Stimulated activated CD8-positive, alpha-beta memory T cell treated with anti-CD3 and anti-CD28 coated beads, Interleukin-4, amount 100 ng/mL, for 1 hour (primary cell): ENCODE measurements at regions not wholly inside any gene's neighbourhood (a gene's known extent, or its start where the extent isn't known, plus 50 kb on each side); places are given as distances from the start of the nearest gene placed in this dataset.

Source experiments
- DNase-seq, 2 donors: peaks; one replicate each; pipeline ENCODE4 v3.0.0-alpha.2; 2020; ENCODE audit warnings: low read depth in 2 of 2, low spot score in 1 of 2

DNA sequence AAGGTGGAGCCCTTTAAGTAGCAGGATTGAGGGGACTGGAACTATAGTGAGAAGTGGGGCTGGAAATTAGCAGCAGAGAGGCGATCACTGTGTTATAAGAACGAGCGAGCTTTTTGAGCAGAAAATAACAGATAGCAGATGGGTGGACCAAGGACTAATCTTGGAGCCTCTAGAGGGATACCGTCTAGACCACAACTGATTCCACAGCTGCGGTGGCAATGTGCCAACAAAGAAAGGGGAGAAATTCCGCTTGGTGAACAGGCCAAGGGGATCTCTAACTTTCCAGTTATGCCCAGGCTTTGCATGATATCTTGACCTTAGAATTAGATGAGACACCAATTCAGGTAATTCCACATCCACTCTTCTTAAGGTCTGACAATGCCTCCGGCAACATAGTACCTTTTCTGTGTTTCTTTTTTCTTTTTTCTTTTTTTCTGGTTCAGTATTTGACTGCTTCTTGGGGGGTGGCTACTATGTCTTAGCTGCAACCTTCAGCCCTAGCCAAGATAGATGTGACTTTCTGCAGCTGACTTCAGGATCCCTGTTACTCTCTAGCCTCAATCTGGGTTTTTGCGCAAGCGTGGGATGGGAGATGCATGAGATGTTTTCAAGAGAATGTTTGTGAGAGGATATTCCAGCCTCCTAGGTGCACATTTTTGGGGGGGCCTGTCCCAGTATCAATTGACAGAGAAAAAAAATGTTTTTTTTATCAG is 143.4 kb upstream of the CPSF6 start:
- DNase-seq, result no peak

DNA sequence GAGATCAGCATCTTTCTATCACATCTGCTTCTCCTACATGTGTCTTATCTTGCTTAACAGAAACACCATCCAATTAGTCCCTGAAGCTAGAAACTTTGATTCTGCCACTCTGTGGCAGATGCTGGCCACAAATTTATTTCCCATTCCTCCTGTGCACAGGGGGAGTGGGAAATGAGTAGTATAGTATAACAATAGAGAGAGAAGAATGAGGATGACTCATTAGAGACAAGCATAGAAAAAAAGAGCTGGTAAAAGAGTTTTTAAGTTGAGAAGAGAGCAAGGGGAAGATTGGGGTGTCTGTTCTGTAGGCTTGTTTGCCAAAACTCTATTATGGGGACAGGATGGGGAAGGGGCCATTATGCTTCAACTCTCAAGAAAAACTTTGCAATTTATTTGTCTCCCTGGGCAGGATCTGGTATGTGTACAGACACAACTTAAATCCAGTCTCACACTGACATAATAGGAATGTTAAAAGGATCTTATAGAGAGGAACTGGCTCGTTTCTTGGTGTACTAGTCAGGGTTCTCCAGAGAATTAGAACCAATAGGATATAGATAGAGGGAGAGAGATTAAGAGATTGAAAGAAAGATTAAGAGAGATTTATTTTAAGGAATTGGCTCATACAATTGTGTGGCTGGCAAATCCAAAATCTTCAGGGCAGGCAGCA is 142.6 kb upstream of the CPSF6 start:
- no peak for DNase-seq

- no peak for DNase-seq
These were observed 141.6 kb upstream of the CPSF6 start for GRCh38 chr12:69097619-69098368.

GRCh38 chr12:69099201-69099837 is 140.1 kb upstream of the CPSF6 start:
- no peak for DNase-seq

DNA sequence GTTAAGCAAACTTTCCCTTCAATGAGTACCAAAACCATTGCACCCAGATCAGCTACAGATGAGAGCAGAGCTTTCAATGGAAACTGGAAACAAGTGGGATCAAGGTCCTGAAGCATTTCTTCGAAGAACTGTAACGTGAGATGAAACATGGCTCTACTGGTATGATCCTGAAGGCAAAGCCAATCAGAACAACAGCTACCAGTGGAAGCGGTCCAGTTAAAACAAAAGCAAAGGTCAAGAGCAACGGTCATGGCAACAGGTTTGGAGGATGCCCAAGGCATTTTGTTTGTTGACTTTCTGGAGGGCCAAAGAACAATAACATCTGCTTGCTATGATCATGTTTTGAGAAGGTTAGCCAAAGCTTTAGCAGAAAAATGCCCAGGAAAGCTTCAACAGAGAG is 137.9 kb upstream of the CPSF6 start:
- no peak for DNase-seq

DNA sequence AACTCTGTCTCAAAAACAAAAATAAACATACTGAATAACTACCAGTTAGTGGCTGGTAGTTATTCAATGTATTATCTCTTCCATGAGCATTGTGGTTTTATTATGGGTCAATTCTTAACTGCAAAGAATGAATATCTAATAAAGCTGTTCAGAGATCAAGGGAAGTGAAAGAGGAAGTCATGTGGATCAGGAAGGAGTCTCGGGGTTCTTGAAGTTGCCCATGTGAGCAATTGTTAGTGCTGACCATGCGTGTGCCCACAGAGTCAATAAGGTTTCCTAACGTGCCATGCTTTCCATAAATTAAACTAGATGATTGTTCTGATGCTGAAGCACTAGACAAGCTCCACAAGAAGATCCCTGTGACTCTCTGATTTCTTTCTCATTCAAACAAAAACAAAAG is 136.5 kb upstream of the CPSF6 start:
- DNase-seq, result no peak

- DNase-seq, result no peak
These were observed 134.0 kb upstream of the CPSF6 start for GRCh38 chr12:69105101-69105962.

GRCh38 chr12:69106482-69107118 is 132.8 kb upstream of the CPSF6 start:
- DNase-seq, result no peak

GRCh38 chr12:69107541-69107940 is 131.8 kb upstream of the CPSF6 start:
- DNase-seq, result no peak

GRCh38 chr12:69108037-69108436 is 131.3 kb upstream of the CPSF6 start:
- no peak for DNase-seq

GRCh38 chr12:69112616-69113015 is 126.8 kb upstream of the CPSF6 start:
- DNase-seq, result no peak

DNA sequence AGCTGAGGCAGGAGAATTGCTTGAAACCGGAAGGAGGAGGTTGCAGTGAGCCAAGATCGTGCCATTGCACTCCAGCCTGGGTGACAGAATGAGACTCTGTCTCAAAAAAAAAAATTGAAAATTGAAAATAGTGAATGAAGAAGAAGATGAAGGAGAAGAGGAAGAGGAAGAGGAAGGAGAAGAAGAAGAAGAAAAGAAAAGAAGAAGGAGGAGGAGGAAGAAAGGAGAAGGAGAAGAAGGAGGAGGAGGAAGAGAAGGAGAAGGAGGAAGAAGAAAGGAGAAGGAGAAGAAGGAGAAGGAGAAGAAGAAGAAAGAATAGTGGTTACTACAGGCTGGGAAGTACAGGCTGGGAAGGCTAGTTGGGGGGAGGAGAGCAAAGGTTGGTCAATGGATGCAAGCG is 124.3 kb upstream of the CPSF6 start:
- no peak for DNase-seq

GRCh38 chr12:69115951-69116350 is 123.4 kb upstream of the CPSF6 start:
- DNase-seq, result no peak

DNA sequence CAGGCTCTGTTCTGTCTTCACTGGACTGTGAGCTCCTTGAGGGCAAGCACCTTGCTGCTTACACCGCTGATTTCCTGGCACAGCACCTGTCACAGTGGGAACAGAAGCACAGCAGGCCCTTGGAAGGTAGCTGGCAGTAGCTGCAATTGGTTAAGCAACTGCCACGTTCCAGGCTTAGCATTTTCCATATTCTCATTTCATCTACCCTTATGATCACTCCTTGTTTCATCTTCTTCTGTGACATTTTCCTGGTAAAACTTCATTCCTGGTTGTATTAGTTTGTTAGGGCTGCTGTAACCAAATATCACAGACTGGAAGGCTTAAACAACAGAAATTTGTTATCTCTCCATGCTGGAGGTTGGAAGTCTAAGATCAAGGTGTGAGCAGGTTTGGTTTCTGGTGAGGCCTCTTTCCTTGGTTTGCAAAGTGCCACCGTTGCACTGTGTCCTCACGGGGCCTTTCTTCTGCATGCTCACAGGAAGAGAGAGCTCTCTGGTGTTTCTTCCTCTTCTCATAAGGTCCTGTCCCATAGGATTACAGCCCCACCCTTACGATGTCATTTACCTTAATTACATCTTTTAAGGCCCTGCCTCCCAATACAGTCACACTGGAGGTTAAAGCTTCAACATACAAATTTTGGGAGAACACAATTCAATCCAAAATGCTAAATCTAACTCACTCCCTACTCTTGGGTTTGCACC is 121.7 kb upstream of the CPSF6 start:
- no peak for DNase-seq

DNA sequence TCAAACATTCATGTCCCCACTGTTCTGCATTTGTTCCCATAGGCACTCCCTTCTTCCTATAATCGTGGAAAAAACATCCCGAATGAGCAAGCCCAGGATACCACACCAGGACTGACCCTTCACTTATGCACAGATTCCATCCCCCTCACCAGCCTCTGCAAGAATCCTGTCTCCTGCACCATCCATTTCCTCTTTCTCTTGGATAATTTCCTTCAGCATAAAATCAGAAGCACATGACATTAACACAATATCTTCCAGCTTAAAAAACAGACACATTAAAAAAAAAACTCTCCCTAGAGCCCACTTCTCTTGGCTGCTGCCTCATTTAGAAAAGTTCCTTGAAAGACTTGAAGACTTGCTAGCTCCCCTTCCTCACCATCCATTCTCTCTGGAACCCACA is 120.9 kb upstream of the CPSF6 start:
- no peak for DNase-seq

GRCh38 chr12:69119770-69120169 is 119.6 kb upstream of the CPSF6 start:
- no peak for DNase-seq

DNA sequence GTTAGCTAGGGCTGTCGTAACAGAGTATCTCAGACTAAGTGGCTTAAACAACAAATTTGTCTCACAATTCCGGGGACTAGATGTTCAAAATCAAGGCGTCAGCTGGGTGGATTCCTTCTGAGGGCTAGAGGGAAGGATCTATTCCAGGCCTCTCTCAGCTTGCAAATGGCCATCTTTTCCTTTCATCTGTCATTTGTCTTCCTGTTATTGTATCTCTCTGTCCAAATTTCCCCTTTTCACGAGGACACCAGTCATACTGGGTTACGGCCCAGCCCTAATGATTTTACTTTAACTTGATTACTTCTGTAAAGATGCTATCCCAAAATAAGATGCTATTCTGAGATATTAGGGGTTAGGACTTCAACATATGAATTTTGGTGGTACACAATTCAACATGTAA is 119.0 kb upstream of the CPSF6 start:
- DNase-seq, result no peak

DNA sequence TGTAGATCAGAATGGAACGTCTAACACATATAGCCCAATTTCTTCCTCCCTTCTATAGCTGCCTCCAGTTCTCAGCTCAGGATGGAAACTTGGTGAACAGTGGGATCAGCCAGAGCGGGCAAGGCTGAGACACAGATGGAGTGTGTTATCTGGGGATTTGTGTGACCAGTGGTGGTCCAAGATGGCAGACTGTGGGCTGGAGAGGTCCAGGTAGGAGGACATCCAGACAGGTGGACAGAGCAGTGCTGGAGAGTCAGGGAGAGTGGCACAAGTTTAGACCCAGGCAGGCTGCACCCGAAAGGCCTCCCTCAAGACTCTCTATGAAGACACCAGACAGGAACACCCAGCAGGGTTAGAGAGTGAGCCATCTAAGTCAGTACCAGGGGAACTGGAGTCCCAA is 116.1 kb upstream of the CPSF6 start:
- no peak for DNase-seq

- DNase-seq, result no peak
These were observed 115.3 kb upstream of the CPSF6 start for GRCh38 chr12:69123919-69124638.
